ENCODE measurements at regions not wholly inside any gene's neighbourhood (a gene's known extent, or its start where the extent isn't known, plus 50 kb on each side); places are given as distances from the start of the nearest gene placed in this dataset.

DNA sequence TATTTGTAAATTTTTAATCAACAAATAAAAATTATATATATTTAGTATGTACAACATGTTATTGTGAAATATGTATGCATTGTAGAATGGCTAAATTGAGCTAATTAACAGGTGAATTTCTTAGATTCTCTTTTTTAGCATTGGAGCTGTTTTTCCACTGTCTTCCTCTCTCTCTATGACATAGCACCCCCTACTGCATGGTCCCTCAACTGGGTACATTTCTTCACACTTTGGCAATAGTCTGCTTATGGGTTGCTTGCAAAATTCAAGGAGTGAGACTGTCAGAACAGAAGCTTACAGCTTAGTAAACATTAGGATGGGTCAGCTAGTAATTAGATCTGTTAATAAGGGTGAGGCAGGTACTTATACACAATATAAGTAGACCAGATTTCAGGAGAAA, 658.5 kb upstream of the MGAT4C start:
- TF ChIP-seq, protein P1, sequence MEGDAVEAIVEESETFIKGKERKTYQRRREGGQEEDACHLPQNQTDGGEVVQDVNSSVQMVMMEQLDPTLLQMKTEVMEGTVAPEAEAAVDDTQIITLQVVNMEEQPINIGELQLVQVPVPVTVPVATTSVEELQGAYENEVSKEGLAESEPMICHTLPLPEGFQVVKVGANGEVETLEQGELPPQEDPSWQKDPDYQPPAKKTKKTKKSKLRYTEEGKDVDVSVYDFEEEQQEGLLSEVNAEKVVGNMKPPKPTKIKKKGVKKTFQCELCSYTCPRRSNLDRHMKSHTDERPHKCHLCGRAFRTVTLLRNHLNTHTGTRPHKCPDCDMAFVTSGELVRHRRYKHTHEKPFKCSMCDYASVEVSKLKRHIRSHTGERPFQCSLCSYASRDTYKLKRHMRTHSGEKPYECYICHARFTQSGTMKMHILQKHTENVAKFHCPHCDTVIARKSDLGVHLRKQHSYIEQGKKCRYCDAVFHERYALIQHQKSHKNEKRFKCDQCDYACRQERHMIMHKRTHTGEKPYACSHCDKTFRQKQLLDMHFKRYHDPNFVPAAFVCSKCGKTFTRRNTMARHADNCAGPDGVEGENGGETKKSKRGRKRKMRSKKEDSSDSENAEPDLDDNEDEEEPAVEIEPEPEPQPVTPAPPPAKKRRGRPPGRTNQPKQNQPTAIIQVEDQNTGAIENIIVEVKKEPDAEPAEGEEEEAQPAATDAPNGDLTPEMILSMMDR (IDR thresholded peaks at IDR 0.05), result no peak
- no peaks in the 10 kb centered on the region for H3K27me3 Mint-ChIP-seq
- no peak overlapping the region for H3K27ac Mint-ChIP-seq
- no peak for DNase-seq
- H3K4me1 Mint-ChIP-seq (ENCODE audit: low read depth), result no peaks in the 10 kb centered on the region
- H3K9me3 Mint-ChIP-seq, result peaks cover 3% of the 10 kb centered on the region
- no peak overlapping the region for H3K4me3 Mint-ChIP-seq
- ChIA-PET CTCF (no interaction called here), POLR2A (no interaction called here)
- intact Hi-C loops (cut with micrococcal nuclease), result no loop called here
- H3K36me3 Mint-ChIP-seq (ENCODE audit: low read depth), result no peaks in the 10 kb centered on the region
- ATAC-seq, result no peak

DNA sequence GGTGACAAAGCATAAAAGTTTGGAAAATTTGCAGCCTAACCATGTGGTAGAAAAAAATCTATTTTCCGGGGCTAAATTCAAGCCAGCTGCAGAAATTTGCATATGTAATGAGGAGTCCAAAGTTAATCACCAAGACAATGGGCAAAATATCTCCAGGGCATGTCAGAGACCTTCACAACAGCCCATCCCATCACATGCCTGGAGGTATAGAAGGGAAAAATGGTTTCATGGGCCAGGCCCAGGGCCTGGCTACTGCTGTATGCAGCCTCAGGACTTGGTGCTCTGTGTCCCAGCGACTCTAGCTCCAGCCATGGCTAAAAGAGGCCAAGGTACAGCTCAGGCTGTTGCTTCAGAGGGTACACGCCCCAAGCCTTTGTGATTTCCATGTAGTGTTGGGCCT, 655.8 kb upstream of the MGAT4C start:
- intact Hi-C loops (cut with micrococcal nuclease), result no loop called here
- TF ChIP-seq, protein P1 (IDR thresholded peaks at IDR 0.05), result no peak
- H3K36me3 Mint-ChIP-seq (ENCODE audit: low read depth), result no peaks in the 10 kb centered on the region
- no peak overlapping the region for H3K27ac Mint-ChIP-seq
- H3K27me3 Mint-ChIP-seq, result no peaks in the 10 kb centered on the region
- no peaks in the 10 kb centered on the region for H3K9me3 Mint-ChIP-seq
- no peak for DNase-seq
- CTCF ChIA-PET, result no interaction called here
- POLR2A ChIA-PET, result no interaction called here
- no peak overlapping the region for H3K4me3 Mint-ChIP-seq
- H3K4me1 Mint-ChIP-seq (ENCODE audit: low read depth), result no peaks in the 10 kb centered on the region
- no peak for ATAC-seq

DNA sequence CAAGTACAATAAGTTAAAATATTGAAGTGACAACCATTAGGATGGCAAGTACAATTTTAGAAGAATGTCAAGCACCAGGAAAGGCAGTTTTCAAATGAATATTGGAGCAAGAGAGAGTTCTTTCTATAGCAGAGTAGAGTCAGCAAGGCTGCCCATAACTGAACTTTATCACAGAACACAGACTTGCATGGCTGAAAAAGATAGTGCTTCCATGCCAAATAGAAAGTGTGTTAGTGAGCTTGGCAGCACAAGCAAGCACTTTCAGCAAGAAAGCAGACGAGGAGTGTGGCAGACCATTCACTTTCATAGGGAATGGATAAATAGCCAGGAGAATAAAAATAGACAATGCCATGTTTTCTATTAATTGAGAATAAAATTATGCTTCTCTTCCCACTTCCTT, 647.0 kb upstream of the MGAT4C start:
- intact Hi-C loops (cut with micrococcal nuclease), result no loop called here
- ChIA-PET POLR2A (no interaction called here), CTCF (no interaction called here)
- H3K9me3 Mint-ChIP-seq, result peaks cover 4% of the 10 kb centered on the region
- no peak overlapping the region for H3K27ac Mint-ChIP-seq
- TF ChIP-seq, protein P1 (IDR thresholded peaks at IDR 0.05), result no peak
- no peak overlapping the region for H3K4me3 Mint-ChIP-seq
- no peaks in the 10 kb centered on the region for H3K36me3 Mint-ChIP-seq (ENCODE audit: low read depth)
- no peaks in the 10 kb centered on the region for H3K4me1 Mint-ChIP-seq (ENCODE audit: low read depth)
- ATAC-seq, result no peak
- DNase-seq, result no peak
- H3K27me3 Mint-ChIP-seq, result no peaks in the 10 kb centered on the region

DNA sequence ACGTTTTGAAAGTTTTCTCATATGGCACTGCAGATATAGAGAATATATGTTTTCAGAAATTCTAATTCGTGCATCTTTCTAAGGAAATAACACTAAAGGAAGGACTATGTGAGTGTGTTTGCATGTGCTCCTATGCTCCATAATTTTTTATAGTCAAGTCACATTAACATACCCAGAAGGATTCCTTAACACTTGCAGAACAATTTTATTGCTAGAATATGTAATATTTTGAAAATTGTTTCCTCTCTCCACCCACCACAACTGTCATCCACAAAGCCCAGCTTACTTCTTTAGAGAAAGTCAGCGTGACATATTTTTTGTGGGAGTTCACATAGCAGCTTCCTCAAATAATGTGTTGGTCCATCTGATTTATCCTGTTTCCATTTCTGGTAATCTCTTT, 604.6 kb upstream of the MGAT4C start:
- intact Hi-C loops (cut with micrococcal nuclease), result loop anchor here (2.0 kb wide), 1 partner anchor 14 kb away; no protein-coding TSS in a partner anchor
- Mint-ChIP-seq H3K27ac (no peak overlapping the region), H3K27me3 (no peaks in the 10 kb centered on the region), H3K4me1 (ENCODE audit: low read depth) (no peaks in the 10 kb centered on the region), H3K9me3 (peaks cover 6% of the 10 kb centered on the region), H3K4me3 (no peak overlapping the region), H3K36me3 (ENCODE audit: low read depth) (no peaks in the 10 kb centered on the region)
- DNase-seq (no peak), ATAC-seq (no peak)
- TF ChIP-seq, protein P1 (IDR thresholded peaks at IDR 0.05), result no peak
- ChIA-PET CTCF (no interaction called here), POLR2A (no interaction called here)

DNA sequence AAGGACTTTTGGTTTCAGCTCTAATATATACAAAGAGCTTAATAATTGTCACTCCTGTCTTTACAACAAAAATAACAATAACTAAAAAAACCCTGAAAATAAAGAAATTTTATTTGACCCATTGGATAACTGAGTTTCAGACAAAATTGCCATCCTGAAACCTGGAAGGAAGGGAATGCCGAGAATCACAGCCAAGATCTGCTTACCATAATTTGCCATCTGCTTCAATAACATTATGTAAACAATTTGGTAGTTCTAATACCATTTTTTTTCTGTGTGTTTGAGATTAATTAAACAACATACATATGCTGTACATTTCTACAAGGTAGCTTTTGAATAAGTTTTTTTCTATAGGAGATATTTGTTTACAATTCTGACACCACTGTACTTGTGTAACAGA, 596.3 kb upstream of the MGAT4C start:
- Mint-ChIP-seq H3K9me3 (peaks cover 5% of the 10 kb centered on the region), H3K36me3 (ENCODE audit: low read depth) (no peaks in the 10 kb centered on the region), H3K4me3 (no peak overlapping the region), H3K4me1 (ENCODE audit: low read depth) (no peaks in the 10 kb centered on the region), H3K27me3 (no peaks in the 10 kb centered on the region), H3K27ac (no peak overlapping the region)
- POLR2A ChIA-PET, result no interaction called here
- DNase-seq, result no peak
- TF ChIP-seq, protein P1 (IDR thresholded peaks at IDR 0.05), result no peak
- no peak for ATAC-seq
- CTCF ChIA-PET, result no interaction called here
- intact Hi-C loops (cut with micrococcal nuclease), result no loop called here
